NCI-H69 (cell line): ENCODE measurements at regions not wholly inside any gene's neighbourhood (a gene's known extent, or its start where the extent isn't known, plus 50 kb on each side); places are given as distances from the start of the nearest gene placed in this dataset.
A peak's percentile ranks its signal among the peaks of the same experiment; 100 is the strongest.
"Not testable (repeated sequence)": the region's sequence is repeated elsewhere in the genome, so short reads cannot be mapped to it uniquely, and the experiment has no call there.

Experiments
- DNase-seq: peaks from one replicate; lab custom pipeline; 2025; lab: John Stamatoyannopoulos, UW

GRCh38 chr9:92242260-92243136 lies 51.0 kb downstream of the IARS1 start:
- no peak for DNase-seq

GRCh38 chr9:92236915-92237314 lies 56.6 kb downstream of the IARS1 start:
- no peak for DNase-seq

GRCh38 chr9:92236465-92236864 lies 57.0 kb downstream of the IARS1 start:
- DNase-seq = no peak

- peak; percentile 14 for DNase-seq
Observed at GRCh38 chr9:92234514-92234913, 59.0 kb downstream of the IARS1 start.

- DNase-seq = no peak
Observed at GRCh38 chr9:92232190-92232589, 61.3 kb downstream of the IARS1 start.

- DNase-seq = no peak
Observed at GRCh38 chr9:92228628-92229027, 64.9 kb downstream of the IARS1 start.

- DNase-seq = no peak
Observed at GRCh38 chr9:92224177-92224576, 69.3 kb downstream of the IARS1 start.

- DNase-seq = no peak
Observed at GRCh38 chr9:92223758-92224157, 69.7 kb downstream of the IARS1 start.

GRCh38 chr9:92208693-92209524 lies 84.6 kb downstream of the IARS1 start:
- no peak for DNase-seq

- peak; percentile 20 for DNase-seq
Observed at GRCh38 chr9:92206488-92206887, 87.0 kb downstream of the IARS1 start.

- not testable (repeated sequence) for DNase-seq
Observed at GRCh38 chr9:92203887-92204286, 88.7 kb upstream of the SPTLC1 start.

- DNase-seq = not testable (repeated sequence)
Observed at GRCh38 chr9:92198237-92198636, 83.0 kb upstream of the SPTLC1 start.

- DNase-seq = no peak
Observed at GRCh38 chr9:92196909-92197308, 81.7 kb upstream of the SPTLC1 start.

GRCh38 chr9:92196400-92196799 lies 81.2 kb upstream of the SPTLC1 start:
- DNase-seq = no peak

GRCh38 chr9:92191801-92192200 lies 76.6 kb upstream of the SPTLC1 start:
- DNase-seq = peak; percentile 77

- peak; percentile 27 for DNase-seq
Observed at GRCh38 chr9:92190536-92190790, 75.2 kb upstream of the SPTLC1 start.

- peak; percentile 22 for DNase-seq
Observed at GRCh38 chr9:92189782-92190535, 74.7 kb upstream of the SPTLC1 start.

GRCh38 chr9:92188969-92189781 lies 74.0 kb upstream of the SPTLC1 start:
- DNase-seq = peak; percentile 11

GRCh38 chr9:92187989-92188714 lies 72.9 kb upstream of the SPTLC1 start:
- peak; percentile 77 for DNase-seq

GRCh38 chr9:92187390-92187789 lies 72.2 kb upstream of the SPTLC1 start:
- DNase-seq = no peak

- no peak for DNase-seq
Observed at GRCh38 chr9:92186631-92187030, 71.4 kb upstream of the SPTLC1 start.
